ENCODE measurements at regions not wholly inside any gene's neighbourhood (a gene's known extent, or its start where the extent isn't known, plus 50 kb on each side); places are given as distances from the start of the nearest gene placed in this dataset.

DNA sequence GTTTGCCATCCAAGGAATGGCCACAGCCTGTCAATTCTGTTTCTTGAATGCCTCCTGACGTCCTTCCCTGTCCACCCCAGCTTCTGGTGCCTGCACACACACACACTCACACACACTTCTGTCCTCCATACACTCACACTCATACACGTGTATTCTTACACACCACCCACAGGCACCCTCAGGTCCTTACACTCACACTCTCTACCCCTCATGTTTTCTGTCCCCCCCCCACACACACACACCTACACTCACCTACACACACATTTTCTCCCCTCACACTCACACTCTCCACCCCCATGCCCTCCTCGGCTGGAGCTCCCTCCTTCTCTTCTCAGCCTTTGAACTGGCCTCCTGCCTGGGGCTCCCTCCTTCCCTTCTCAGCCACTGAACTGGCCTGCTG is 148.0 kb upstream of the SALL3 start:
- Histone ChIP-seq H3K4me1 (ENCODE audit: control insufficient read depth in 3 of 3, insufficient read depth in 3 of 3, low read length in 3 of 3) (no peaks in the 10 kb centered on the region), H3K27me3 (ENCODE audit: control insufficient read depth in 3 of 3, insufficient read depth in 3 of 3, low read length in 3 of 3) (peaks cover 0 to 12% (median 4%) of the 10 kb centered on the region in 3 donors), H3K9ac (ENCODE audit: low read depth in 1 of 3, low read length in 3 of 3) (no peak overlapping the region), H3K36me3 (ENCODE audit: control insufficient read depth in 3 of 3, insufficient read depth in 3 of 3, low read length in 3 of 3) (no peaks in the 10 kb centered on the region), H3K4me3 (ENCODE audit: low read length in 3 of 3) (no peak overlapping the region), H3K27ac (ENCODE audit: low read depth, low read length) (no peak overlapping the region), H3K9me3 (ENCODE audit: control insufficient read depth in 3 of 3, low read length in 3 of 3) (peaks cover 0 to 2% (median 0%) of the 10 kb centered on the region in 3 donors)

DNA sequence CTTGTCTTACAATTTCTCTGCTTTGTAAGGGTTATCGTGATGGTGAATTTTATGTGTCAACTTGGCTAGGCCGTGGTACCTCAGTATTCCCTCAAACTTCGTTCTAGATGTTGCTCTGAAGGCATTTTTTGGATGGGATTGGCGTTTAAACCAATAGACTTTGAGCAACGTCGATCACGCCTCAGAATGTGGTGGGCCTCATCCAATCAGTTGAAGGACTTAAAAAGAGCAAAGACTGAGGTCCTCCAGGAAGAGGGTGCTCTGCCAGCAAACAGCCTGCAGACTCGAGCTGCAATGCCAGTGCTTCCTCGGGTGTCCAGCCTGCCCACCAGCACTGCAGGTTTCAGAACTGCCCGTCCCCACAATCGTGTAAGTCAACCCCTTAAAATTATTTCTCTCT is 145.8 kb upstream of the SALL3 start:
- H3K4me1 ChIP-seq (ENCODE audit: control insufficient read depth in 3 of 3, insufficient read depth in 3 of 3, low read length in 3 of 3): no peaks in the 10 kb centered on the region
- H3K27me3 ChIP-seq (ENCODE audit: control insufficient read depth in 3 of 3, insufficient read depth in 3 of 3, low read length in 3 of 3): peaks cover 0 to 10% (median 4%) of the 10 kb centered on the region in 3 donors
- H3K4me3 ChIP-seq (ENCODE audit: low read length in 3 of 3): no peak overlapping the region
- no peak overlapping the region for H3K9ac ChIP-seq (ENCODE audit: low read depth in 1 of 3, low read length in 3 of 3)
- H3K9me3 ChIP-seq (ENCODE audit: control insufficient read depth in 3 of 3, low read length in 3 of 3): peaks cover 0 to 4% (median 2%) of the 10 kb centered on the region in 3 donors
- no peaks in the 10 kb centered on the region for H3K36me3 ChIP-seq (ENCODE audit: control insufficient read depth in 3 of 3, insufficient read depth in 3 of 3, low read length in 3 of 3)
- no peak overlapping the region for H3K27ac ChIP-seq (ENCODE audit: low read depth, low read length)

DNA sequence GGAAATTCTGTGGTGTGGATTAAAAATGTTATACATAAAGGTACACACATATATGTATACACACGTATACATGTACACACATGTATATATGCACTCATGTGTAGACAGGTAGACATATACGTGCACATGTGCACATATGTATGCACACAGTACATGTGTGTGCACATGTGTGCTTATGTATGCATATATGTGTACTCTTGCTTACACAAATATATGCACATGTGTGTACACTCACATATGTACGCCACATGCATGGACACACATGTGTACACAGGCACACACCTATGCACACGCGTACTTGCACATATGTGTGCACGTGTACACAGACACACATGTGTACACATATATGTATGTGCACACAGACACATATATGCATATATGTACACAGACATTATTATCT is 142.8 kb upstream of the SALL3 start:
- H3K36me3 ChIP-seq (ENCODE audit: control insufficient read depth in 3 of 3, insufficient read depth in 3 of 3, low read length in 3 of 3): no peaks in the 10 kb centered on the region
- H3K27ac ChIP-seq (ENCODE audit: low read depth, low read length): no peak overlapping the region
- no peak overlapping the region for H3K4me3 ChIP-seq (ENCODE audit: low read length in 3 of 3)
- peaks cover 0 to 5% (median 4%) of the 10 kb centered on the region in 3 donors for H3K27me3 ChIP-seq (ENCODE audit: control insufficient read depth in 3 of 3, insufficient read depth in 3 of 3, low read length in 3 of 3)
- H3K9me3 ChIP-seq (ENCODE audit: control insufficient read depth in 3 of 3, low read length in 3 of 3): peaks cover 0 to 4% (median 2%) of the 10 kb centered on the region in 3 donors
- H3K4me1 ChIP-seq (ENCODE audit: control insufficient read depth in 3 of 3, insufficient read depth in 3 of 3, low read length in 3 of 3): no peaks in the 10 kb centered on the region
- H3K9ac ChIP-seq (ENCODE audit: low read depth in 1 of 3, low read length in 3 of 3): no peak overlapping the region

DNA sequence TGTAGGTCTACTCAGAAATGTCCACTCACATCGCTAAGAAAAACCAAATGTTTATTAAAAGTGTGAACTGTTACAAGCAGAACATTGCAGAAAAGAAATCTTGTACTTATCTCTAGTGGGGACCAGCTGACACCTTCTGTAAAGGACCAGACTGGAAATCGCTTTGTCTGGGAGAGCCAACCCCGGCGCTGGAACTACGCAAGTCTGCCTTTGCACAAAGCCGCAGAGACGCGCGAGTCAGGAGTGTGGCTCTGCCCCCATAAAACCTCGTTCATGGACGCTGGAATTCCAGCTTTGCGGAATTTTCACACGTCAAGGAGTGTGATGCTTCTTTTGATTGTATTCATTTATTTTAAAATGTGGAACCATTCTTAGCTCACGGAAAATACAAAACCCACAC is 141.9 kb upstream of the SALL3 start:
- H3K36me3 ChIP-seq (ENCODE audit: control insufficient read depth in 3 of 3, insufficient read depth in 3 of 3, low read length in 3 of 3): no peaks in the 10 kb centered on the region
- H3K9me3 ChIP-seq (ENCODE audit: control insufficient read depth in 3 of 3, low read length in 3 of 3): peaks cover 0 to 4% (median 2%) of the 10 kb centered on the region in 3 donors
- no peaks in the 10 kb centered on the region for H3K4me1 ChIP-seq (ENCODE audit: control insufficient read depth in 3 of 3, insufficient read depth in 3 of 3, low read length in 3 of 3)
- no peak overlapping the region for H3K27ac ChIP-seq (ENCODE audit: low read depth, low read length)
- H3K9ac ChIP-seq (ENCODE audit: low read depth in 1 of 3, low read length in 3 of 3): no peak overlapping the region
- H3K27me3 ChIP-seq (ENCODE audit: control insufficient read depth in 3 of 3, insufficient read depth in 3 of 3, low read length in 3 of 3): peaks cover 0 to 5% (median 4%) of the 10 kb centered on the region in 3 donors
- H3K4me3 ChIP-seq (ENCODE audit: low read length in 3 of 3): no peak overlapping the region

DNA sequence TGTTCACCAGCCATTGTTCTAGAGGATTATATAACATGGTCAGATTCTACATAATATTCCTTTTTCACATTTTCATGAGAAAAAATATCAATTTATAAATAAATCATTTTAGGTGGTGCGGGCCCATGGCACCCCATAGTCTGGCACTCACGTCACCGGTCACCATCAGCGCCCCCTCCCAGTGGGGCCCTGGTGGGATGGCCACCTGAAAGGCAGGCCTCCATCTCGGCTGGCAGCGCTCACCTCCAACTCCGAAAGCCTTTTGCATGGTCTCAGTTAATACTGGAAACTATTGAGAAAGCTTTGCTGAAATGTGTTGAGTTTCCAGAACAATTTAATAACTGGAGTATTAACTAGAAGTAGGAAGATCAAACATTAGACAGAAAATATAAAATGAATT is 141.4 kb upstream of the SALL3 start:
- Histone ChIP-seq H3K27me3 (ENCODE audit: control insufficient read depth in 3 of 3, insufficient read depth in 3 of 3, low read length in 3 of 3) (peaks cover 0 to under 1% (median 0%) of the 10 kb centered on the region in 3 donors), H3K4me1 (ENCODE audit: control insufficient read depth in 3 of 3, insufficient read depth in 3 of 3, low read length in 3 of 3) (no peaks in the 10 kb centered on the region), H3K9me3 (ENCODE audit: control insufficient read depth in 3 of 3, low read length in 3 of 3) (peaks cover 0 to 4% (median 2%) of the 10 kb centered on the region in 3 donors), H3K9ac (ENCODE audit: low read depth in 1 of 3, low read length in 3 of 3) (no peak overlapping the region), H3K4me3 (ENCODE audit: low read length in 3 of 3) (no peak overlapping the region), H3K27ac (ENCODE audit: low read depth, low read length) (no peak overlapping the region), H3K36me3 (ENCODE audit: control insufficient read depth in 3 of 3, insufficient read depth in 3 of 3, low read length in 3 of 3) (no peaks in the 10 kb centered on the region)

DNA sequence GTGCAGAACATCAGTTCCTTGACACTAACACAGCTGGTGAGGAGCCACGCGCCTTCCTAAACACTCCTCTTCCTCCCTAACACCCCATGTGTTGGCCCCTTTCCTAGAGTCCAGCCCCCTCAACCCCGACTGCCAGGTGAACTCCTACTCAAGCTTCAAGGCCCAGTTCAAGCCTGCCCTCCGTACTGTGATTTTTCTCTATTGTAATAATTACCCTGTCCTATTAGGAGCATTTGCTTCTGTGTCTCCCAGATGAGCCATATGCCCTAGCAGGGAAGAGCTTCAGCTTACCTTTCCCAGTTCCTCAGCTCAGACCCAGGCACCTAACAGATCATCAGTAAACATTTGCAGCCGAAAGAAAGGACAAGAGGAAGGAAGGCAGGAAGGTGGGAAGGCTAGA is 130.6 kb upstream of the SALL3 start:
- no peak overlapping the region for H3K4me3 ChIP-seq (ENCODE audit: low read length in 3 of 3)
- no peaks in the 10 kb centered on the region for H3K9me3 ChIP-seq (ENCODE audit: control insufficient read depth in 3 of 3, low read length in 3 of 3)

DNA sequence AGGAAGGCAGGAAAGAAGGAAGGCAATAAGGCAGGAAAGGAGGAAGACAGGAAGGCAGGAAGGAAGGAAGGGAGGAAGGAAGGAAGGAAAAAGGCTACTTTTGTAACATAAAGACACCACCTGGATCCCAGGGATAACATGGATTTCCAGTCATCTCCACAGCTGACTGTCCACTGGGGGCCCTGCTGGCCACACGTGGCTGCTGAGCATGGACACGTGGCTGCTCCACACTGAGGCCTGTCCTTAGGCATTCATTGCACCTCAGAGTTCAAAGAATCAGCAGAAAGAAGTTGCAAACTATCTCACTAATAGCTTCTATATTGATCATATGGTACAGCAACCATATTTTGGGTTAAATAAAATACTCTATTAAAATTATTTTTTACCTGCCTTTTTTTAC is 130.2 kb upstream of the SALL3 start:
- H3K36me3 ChIP-seq (ENCODE audit: control insufficient read depth in 3 of 3, insufficient read depth in 3 of 3, low read length in 3 of 3): no peaks in the 10 kb centered on the region
- H3K27me3 ChIP-seq (ENCODE audit: control insufficient read depth in 3 of 3, insufficient read depth in 3 of 3, low read length in 3 of 3): peaks cover 0 to 5% (median 0%) of the 10 kb centered on the region in 3 donors
- H3K9me3 ChIP-seq (ENCODE audit: control insufficient read depth in 3 of 3, low read length in 3 of 3): no peaks in the 10 kb centered on the region
- H3K4me3 ChIP-seq (ENCODE audit: low read length in 3 of 3): no peak overlapping the region
- no peak overlapping the region for H3K27ac ChIP-seq (ENCODE audit: low read depth, low read length)
- no peak overlapping the region for H3K9ac ChIP-seq (ENCODE audit: low read depth in 1 of 3, low read length in 3 of 3)
- H3K4me1 ChIP-seq (ENCODE audit: control insufficient read depth in 3 of 3, insufficient read depth in 3 of 3, low read length in 3 of 3): no peaks in the 10 kb centered on the region

More for the DNA sequence above, 130.6 kb upstream of the SALL3 start:
- Histone ChIP-seq H3K27me3 (ENCODE audit: control insufficient read depth in 3 of 3, insufficient read depth in 3 of 3, low read length in 3 of 3) (peaks cover 0 to 5% (median 0%) of the 10 kb centered on the region in 3 donors), H3K36me3 (ENCODE audit: control insufficient read depth in 3 of 3, insufficient read depth in 3 of 3, low read length in 3 of 3) (no peaks in the 10 kb centered on the region), H3K9ac (ENCODE audit: low read depth in 1 of 3, low read length in 3 of 3) (no peak overlapping the region), H3K27ac (ENCODE audit: low read depth, low read length) (no peak overlapping the region), H3K4me1 (ENCODE audit: control insufficient read depth in 3 of 3, insufficient read depth in 3 of 3, low read length in 3 of 3) (no peaks in the 10 kb centered on the region)

DNA sequence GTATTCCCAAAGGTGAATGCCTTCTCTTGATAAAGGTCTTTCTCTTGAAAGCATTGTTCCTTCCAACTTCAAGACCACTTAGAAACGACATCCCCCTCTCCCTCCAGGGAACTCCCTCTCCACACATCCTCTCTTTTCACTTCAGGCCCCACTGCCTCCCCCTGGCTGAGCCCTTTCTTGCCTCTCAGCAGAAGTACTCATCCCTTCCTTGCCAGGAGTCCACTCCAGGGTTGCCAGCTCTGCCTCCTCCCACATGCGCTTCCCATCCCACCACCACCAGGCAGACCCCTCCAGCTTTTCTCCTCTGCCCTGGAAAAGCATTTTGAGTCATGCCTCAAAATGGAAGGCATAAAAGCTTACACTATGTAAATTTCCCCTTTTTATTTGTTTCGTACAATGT is 126.3 kb upstream of the SALL3 start:
- H3K9me3 ChIP-seq (ENCODE audit: control insufficient read depth in 3 of 3, low read length in 3 of 3): no peaks in the 10 kb centered on the region
- H3K27me3 ChIP-seq (ENCODE audit: control insufficient read depth in 3 of 3, insufficient read depth in 3 of 3, low read length in 3 of 3): peaks cover 14 to 24% (median 15%) of the 10 kb centered on the region in 3 donors
- H3K36me3 ChIP-seq (ENCODE audit: control insufficient read depth in 3 of 3, insufficient read depth in 3 of 3, low read length in 3 of 3): no peaks in the 10 kb centered on the region
- H3K4me1 ChIP-seq (ENCODE audit: control insufficient read depth in 3 of 3, insufficient read depth in 3 of 3, low read length in 3 of 3): no peaks in the 10 kb centered on the region
- H3K27ac ChIP-seq (ENCODE audit: low read depth, low read length): no peak overlapping the region
- H3K9ac ChIP-seq (ENCODE audit: low read depth in 1 of 3, low read length in 3 of 3): no peak overlapping the region
- H3K4me3 ChIP-seq (ENCODE audit: low read length in 3 of 3): no peak overlapping the region

DNA sequence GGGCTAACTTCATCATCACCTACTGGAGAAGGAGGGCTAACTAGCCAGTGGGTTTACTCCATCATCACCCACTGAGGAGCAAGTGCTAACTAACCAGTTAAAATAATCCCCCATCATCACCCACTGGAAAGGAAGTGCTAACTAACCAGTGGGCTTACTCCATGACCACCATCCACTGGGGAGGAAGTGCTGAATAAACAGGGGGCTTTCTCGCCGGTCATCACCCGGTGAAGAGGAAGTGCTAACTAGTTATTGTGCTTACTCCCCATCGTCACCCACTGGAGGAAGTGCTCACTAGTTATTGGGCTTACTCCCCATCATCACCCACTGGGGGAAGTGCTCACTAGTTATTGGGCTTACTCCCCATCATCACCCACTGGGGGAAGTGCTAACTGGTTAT is 124.4 kb upstream of the SALL3 start:
- no peaks in the 10 kb centered on the region for H3K36me3 ChIP-seq (ENCODE audit: control insufficient read depth in 3 of 3, insufficient read depth in 3 of 3, low read length in 3 of 3)
- H3K4me3 ChIP-seq (ENCODE audit: low read length in 3 of 3): no peak overlapping the region
- H3K9me3 ChIP-seq (ENCODE audit: control insufficient read depth in 3 of 3, low read length in 3 of 3): no peaks in the 10 kb centered on the region
- H3K27ac ChIP-seq (ENCODE audit: low read depth, low read length): no peak overlapping the region
- no peak overlapping the region for H3K9ac ChIP-seq (ENCODE audit: low read depth in 1 of 3, low read length in 3 of 3)
- H3K4me1 ChIP-seq (ENCODE audit: control insufficient read depth in 3 of 3, insufficient read depth in 3 of 3, low read length in 3 of 3): no peaks in the 10 kb centered on the region
- peaks cover 18 to 34% (median 22%) of the 10 kb centered on the region in 3 donors for H3K27me3 ChIP-seq (ENCODE audit: control insufficient read depth in 3 of 3, insufficient read depth in 3 of 3, low read length in 3 of 3)

DNA sequence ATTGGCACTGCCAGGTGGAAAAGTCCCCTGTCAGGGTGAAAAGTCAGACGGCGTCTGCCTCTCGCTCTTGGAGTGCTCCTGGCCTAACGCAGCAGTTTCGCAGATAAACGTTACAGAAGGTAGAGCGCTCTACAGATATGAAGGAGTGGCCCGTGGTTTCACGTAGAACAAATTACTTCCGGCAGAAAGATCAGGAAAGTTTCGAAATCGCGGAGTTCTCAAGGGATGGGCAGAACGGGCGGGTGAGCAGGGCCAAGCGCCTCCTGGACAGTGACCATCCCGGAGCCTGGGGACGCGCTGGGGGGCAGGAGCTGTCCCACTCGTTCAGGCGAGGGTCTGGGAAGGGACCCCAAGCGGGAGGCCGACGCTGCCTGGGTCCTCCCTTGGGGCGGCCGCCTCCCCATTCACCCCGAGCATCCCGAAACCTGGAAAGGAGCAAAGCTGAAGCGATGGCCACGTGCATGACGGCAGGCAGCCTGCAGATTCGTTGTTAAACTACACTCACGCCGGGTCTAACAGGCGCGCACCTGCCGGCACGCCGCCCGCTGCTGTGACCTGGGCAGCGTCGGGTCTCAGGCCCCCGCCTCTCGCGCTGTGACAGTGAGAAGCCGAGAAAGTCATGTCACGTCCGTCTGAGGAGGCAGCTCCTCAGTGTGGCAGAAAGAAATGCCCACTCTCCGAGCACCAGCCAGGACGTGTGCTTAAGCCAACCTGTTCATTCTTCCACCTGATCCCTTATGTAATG is 122.9 kb upstream of the SALL3 start:
- Histone ChIP-seq H3K4me1 (ENCODE audit: control insufficient read depth in 3 of 3, insufficient read depth in 3 of 3, low read length in 3 of 3) (no peaks in the 10 kb centered on the region), H3K27me3 (ENCODE audit: control insufficient read depth in 3 of 3, insufficient read depth in 3 of 3, low read length in 3 of 3) (peaks cover 24 to 39% (median 26%) of the 10 kb centered on the region in 3 donors), H3K36me3 (ENCODE audit: control insufficient read depth in 3 of 3, insufficient read depth in 3 of 3, low read length in 3 of 3) (no peaks in the 10 kb centered on the region), H3K9me3 (ENCODE audit: control insufficient read depth in 3 of 3, low read length in 3 of 3) (no peaks in the 10 kb centered on the region), H3K27ac (ENCODE audit: low read depth, low read length) (no peak overlapping the region), H3K4me3 (ENCODE audit: low read length in 3 of 3) (no peak overlapping the region), H3K9ac (ENCODE audit: low read depth in 1 of 3, low read length in 3 of 3) (no peak overlapping the region)
